ENCODE measurements at regions not wholly inside any gene's neighbourhood (a gene's known extent, or its start where the extent isn't known, plus 50 kb on each side); places are given as distances from the start of the nearest gene placed in this dataset.

DNA sequence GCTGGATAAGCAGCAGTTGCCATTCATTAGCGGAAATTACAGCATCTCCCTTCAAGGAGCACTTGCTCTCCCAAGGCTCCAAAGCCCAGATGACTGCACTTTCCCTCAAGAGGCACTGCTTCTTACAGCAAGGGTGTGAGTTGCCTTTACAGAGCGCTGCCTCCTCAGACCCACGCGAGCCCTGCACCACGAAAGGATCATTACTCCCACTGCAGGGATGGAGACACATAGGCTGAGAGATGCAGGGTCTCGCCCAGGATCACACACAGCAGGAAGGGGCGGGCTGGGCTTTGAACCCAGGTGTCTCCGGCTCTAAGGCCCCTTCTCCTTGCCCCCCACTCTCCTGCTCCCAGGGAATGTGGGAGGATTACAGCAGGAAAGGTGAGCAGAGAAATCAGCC is 405.5 kb downstream of the MATN1 start:
- H3K4me3 ChIP-seq (ENCODE audit: insufficient read length, low read depth) = no peak overlapping the region
- TF ChIP-seq SUZ12 (IDR thresholded peaks at IDR 0.05; ENCODE audit: extremely low read depth, insufficient read depth, insufficient read length) = no peak
- H3K27me3 ChIP-seq (ENCODE audit: insufficient read depth, insufficient read length) = no peaks in the 10 kb centered on the region
- no peak for DNase-seq (ENCODE audit: low read depth, low spot score)
- no peaks in the 10 kb centered on the region; the same call in 1 of the 2 replicates for H3K9me3 ChIP-seq (ENCODE audit: insufficient read depth, low read length)
- no peak overlapping the region for H3K9ac ChIP-seq (ENCODE audit: insufficient read length, low read depth)
- H3K36me3 ChIP-seq (ENCODE audit: insufficient read depth, insufficient read length, low read length) = no peaks in the 10 kb centered on the region
- H3K4me1 ChIP-seq (ENCODE audit: insufficient read depth, insufficient read length) = peaks cover 5% of the 10 kb centered on the region

DNA sequence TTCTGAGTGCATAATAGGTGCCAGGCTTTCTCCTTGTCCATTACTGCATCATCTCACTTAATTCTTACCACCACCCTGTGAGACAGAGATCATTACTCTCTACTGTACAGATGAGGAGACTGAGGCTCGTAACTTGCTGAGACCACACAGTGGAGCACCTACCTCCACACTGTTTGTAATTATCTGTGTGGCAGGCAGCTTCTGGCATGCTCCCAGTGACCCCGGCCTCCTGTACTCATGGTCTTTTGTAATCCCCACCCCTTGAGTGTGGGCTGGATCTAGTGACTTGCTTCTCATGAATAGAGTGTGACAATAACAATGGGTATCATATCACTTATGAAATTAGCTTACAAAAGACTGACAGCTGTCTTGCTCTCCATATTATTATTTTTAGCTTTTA is 407.3 kb downstream of the MATN1 start:
- H3K9me3 ChIP-seq (ENCODE audit: insufficient read depth, low read length) = no peaks in the 10 kb centered on the region; the same call in 1 of the 2 replicates
- H3K36me3 ChIP-seq (ENCODE audit: insufficient read depth, insufficient read length, low read length) = no peaks in the 10 kb centered on the region
- DNase-seq (ENCODE audit: low read depth, low spot score) = no peak
- H3K27me3 ChIP-seq (ENCODE audit: insufficient read depth, insufficient read length) = no peaks in the 10 kb centered on the region
- no peak overlapping the region for H3K4me3 ChIP-seq (ENCODE audit: insufficient read length, low read depth)
- H3K9ac ChIP-seq (ENCODE audit: insufficient read length, low read depth) = no peak overlapping the region
- peaks cover 9% of the 10 kb centered on the region for H3K4me1 ChIP-seq (ENCODE audit: insufficient read depth, insufficient read length)
- TF ChIP-seq SUZ12 (IDR thresholded peaks at IDR 0.05; ENCODE audit: extremely low read depth, insufficient read depth, insufficient read length) = no peak

DNA sequence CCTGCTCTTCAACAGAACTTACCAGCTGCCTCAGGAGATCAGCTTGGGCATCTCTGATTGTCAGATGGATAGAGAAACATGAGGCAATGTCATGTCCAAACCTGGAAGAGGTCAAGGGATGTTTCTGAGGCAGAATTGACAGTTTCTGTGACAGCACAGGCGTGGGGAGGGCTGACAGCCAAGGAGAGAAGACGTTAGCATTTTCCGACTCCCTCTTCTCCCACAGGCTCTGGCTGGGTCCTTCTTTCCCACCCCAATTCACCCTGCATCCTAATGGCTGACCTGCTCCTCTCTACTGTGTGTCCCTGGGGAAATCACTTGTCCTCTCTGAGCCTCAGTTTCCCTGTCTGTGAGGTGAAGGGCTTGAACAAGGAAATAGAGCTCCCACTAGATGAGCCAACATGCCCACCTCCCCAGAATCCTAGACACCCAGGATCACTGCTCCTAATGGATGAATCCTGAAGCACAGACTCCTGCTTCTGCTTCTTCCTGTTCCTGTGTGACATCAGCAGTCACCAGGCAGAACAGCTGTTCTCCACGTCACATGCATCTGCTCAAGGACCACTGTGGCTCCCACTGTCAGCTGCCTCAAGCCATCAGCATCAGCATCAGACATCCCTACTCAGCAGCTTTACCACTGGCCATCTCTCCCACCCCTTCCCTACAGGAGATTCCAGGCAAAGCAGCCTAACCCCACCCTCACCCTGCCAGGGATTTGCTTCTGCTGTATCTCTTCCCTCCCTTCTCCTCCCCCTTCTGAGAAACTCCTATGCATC is 408.0 kb downstream of the MATN1 start:
- H3K4me3 ChIP-seq (ENCODE audit: insufficient read length, low read depth) = no peak overlapping the region
- H3K9ac ChIP-seq (ENCODE audit: insufficient read length, low read depth) = no peak overlapping the region
- no peaks in the 10 kb centered on the region for H3K27me3 ChIP-seq (ENCODE audit: insufficient read depth, insufficient read length)
- peaks cover 9% of the 10 kb centered on the region for H3K4me1 ChIP-seq (ENCODE audit: insufficient read depth, insufficient read length)
- TF ChIP-seq YY1 (IDR thresholded peaks at IDR 0.05; ENCODE audit: insufficient read depth, insufficient read length) = no peak
- TF ChIP-seq SUZ12 (IDR thresholded peaks at IDR 0.05; ENCODE audit: extremely low read depth, insufficient read depth, insufficient read length) = no peak
- TF ChIP-seq ZNF274 (IDR thresholded peaks at IDR 0.05; ENCODE audit: low read depth, low read length) = no peak
- H3K9me3 ChIP-seq (ENCODE audit: insufficient read depth, low read length) = no peaks in the 10 kb centered on the region; the same call in 1 of the 2 replicates
- H3K36me3 ChIP-seq (ENCODE audit: insufficient read depth, insufficient read length, low read length) = no peaks in the 10 kb centered on the region
- no peak for DNase-seq (ENCODE audit: low read depth, low spot score)

DNA sequence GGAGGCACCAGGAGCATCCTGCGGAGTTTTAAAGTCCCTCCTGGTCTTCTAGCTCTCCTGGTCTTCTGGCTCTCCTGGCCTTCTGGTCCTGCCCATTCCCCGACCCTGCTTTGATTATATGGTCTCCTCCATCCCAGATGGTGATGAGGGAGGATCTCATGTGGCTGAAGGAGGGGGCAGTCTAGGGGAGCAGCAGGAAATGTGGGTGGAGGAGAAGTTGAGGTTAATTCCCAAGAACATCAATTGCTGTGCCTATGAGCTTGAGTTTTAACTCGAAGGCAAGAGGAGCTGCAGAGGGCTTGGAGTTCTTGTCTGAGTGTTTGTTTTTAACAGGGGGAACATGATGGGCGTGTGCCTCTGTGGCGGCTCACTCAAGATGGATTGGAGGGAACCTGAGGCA is 408.8 kb downstream of the MATN1 start:
- no peak for DNase-seq (ENCODE audit: low read depth, low spot score)
- H3K4me1 ChIP-seq (ENCODE audit: insufficient read depth, insufficient read length) = peaks cover 9% of the 10 kb centered on the region
- TF ChIP-seq ZNF274 (IDR thresholded peaks at IDR 0.05; ENCODE audit: low read depth, low read length) = no peak
- TF ChIP-seq SUZ12 (IDR thresholded peaks at IDR 0.05; ENCODE audit: extremely low read depth, insufficient read depth, insufficient read length) = no peak
- no peak for TF ChIP-seq YY1 (IDR thresholded peaks at IDR 0.05; ENCODE audit: insufficient read depth, insufficient read length)

DNA sequence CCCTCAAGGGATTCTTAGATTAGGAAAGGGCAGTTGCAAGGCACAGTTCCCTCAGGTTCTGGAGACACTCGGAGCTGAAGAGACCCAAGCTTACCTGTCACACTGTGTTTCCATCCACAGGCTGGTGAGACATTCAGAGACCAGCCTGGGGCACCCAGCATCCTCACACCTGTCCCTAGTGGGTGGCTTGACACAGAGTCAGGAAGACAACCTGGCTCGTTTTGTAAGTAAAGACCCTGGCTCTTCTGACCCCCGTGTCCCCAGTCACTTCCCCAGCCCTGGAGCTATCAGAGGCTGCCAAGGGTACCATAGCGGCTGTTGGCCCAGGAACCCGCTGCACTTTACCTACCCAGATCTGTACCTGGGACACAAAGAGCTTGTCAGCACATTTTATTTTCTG is 409.8 kb downstream of the MATN1 start:
- H3K27me3 ChIP-seq (ENCODE audit: insufficient read depth, insufficient read length) = no peaks in the 10 kb centered on the region
- no peak overlapping the region for H3K9ac ChIP-seq (ENCODE audit: insufficient read length, low read depth)
- peaks cover 9% of the 10 kb centered on the region for H3K4me1 ChIP-seq (ENCODE audit: insufficient read depth, insufficient read length)
- no peak overlapping the region for H3K4me3 ChIP-seq (ENCODE audit: insufficient read length, low read depth)
- no peak for TF ChIP-seq SUZ12 (IDR thresholded peaks at IDR 0.05; ENCODE audit: extremely low read depth, insufficient read depth, insufficient read length)
- no peaks in the 10 kb centered on the region for H3K36me3 ChIP-seq (ENCODE audit: insufficient read depth, insufficient read length, low read length)
- DNase-seq (ENCODE audit: low read depth, low spot score) = no peak
- no peaks in the 10 kb centered on the region; the same call in 1 of the 2 replicates for H3K9me3 ChIP-seq (ENCODE audit: insufficient read depth, low read length)

More for the DNA sequence above, 408.8 kb downstream of the MATN1 start:
- H3K4me3 ChIP-seq (ENCODE audit: insufficient read length, low read depth) = no peak overlapping the region
- H3K9me3 ChIP-seq (ENCODE audit: insufficient read depth, low read length) = no peaks in the 10 kb centered on the region; the same call in 1 of the 2 replicates
- no peak overlapping the region for H3K9ac ChIP-seq (ENCODE audit: insufficient read length, low read depth)
- no peaks in the 10 kb centered on the region for H3K27me3 ChIP-seq (ENCODE audit: insufficient read depth, insufficient read length)
- no peaks in the 10 kb centered on the region for H3K36me3 ChIP-seq (ENCODE audit: insufficient read depth, insufficient read length, low read length)

DNA sequence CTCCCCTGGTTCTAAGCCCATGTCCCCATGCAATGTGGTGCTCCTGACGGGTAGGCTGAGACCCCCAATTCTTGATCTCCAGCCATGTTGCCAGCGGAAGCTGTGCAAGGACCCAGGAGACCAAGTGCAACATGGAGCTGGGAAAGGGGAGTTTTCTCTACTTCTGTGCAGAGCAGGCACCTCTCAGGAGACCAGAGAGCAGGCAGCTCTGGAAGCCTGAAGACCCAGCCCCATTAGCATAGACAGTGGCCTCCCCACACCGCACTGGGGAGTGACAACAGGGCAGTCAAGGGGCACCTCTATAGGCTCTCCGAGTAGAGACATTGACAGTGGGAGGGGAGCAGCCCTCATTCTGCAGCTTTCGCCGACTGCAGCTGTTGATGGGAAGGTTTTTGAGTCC is 410.2 kb downstream of the MATN1 start:
- H3K9me3 ChIP-seq (ENCODE audit: insufficient read depth, low read length) = no peaks in the 10 kb centered on the region; the same call in 1 of the 2 replicates
- peaks cover 8% of the 10 kb centered on the region for H3K4me1 ChIP-seq (ENCODE audit: insufficient read depth, insufficient read length)
- H3K27me3 ChIP-seq (ENCODE audit: insufficient read depth, insufficient read length) = no peaks in the 10 kb centered on the region
- H3K36me3 ChIP-seq (ENCODE audit: insufficient read depth, insufficient read length, low read length) = no peaks in the 10 kb centered on the region
- TF ChIP-seq ZNF274 (IDR thresholded peaks at IDR 0.05; ENCODE audit: low read depth, low read length) (no peak), YY1 (IDR thresholded peaks at IDR 0.05; ENCODE audit: insufficient read depth, insufficient read length) (no peak), SUZ12 (IDR thresholded peaks at IDR 0.05; ENCODE audit: extremely low read depth, insufficient read depth, insufficient read length) (no peak)
- H3K4me3 ChIP-seq (ENCODE audit: insufficient read length, low read depth) = no peak overlapping the region
- no peak for DNase-seq (ENCODE audit: low read depth, low spot score)
- H3K9ac ChIP-seq (ENCODE audit: insufficient read length, low read depth) = no peak overlapping the region

DNA sequence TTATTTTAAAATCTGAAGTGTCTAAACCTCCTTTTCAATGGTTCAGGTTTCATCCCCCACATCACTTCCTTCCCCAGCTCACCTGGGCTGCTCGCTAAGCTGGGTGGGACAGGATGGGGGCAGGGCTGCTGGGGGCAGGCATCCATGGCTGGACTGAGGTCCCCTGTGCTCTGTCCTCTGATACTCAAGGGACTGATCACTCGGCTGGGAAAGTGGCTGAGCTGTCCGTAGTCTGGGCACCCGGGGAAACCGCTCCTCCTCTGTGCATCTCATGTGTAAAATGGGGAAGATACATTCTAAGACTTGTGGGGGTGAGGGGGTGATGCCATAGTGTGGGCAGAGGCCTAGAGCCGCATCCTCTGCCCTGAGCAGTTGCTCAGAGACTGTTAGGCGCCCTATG is 411.2 kb downstream of the MATN1 start:
- peaks cover 4% of the 10 kb centered on the region for H3K4me1 ChIP-seq (ENCODE audit: insufficient read depth, insufficient read length)
- no peaks in the 10 kb centered on the region; the same call in 1 of the 2 replicates for H3K9me3 ChIP-seq (ENCODE audit: insufficient read depth, low read length)
- TF ChIP-seq YY1 (IDR thresholded peaks at IDR 0.05; ENCODE audit: insufficient read depth, insufficient read length) (no peak), SUZ12 (IDR thresholded peaks at IDR 0.05; ENCODE audit: extremely low read depth, insufficient read depth, insufficient read length) (no peak), ZNF274 (IDR thresholded peaks at IDR 0.05; ENCODE audit: low read depth, low read length) (no peak)
- no peaks in the 10 kb centered on the region for H3K27me3 ChIP-seq (ENCODE audit: insufficient read depth, insufficient read length)
- no peak for DNase-seq (ENCODE audit: low read depth, low spot score)
- H3K36me3 ChIP-seq (ENCODE audit: insufficient read depth, insufficient read length, low read length) = no peaks in the 10 kb centered on the region
- no peak overlapping the region for H3K4me3 ChIP-seq (ENCODE audit: insufficient read length, low read depth)
- H3K9ac ChIP-seq (ENCODE audit: insufficient read length, low read depth) = no peak overlapping the region

Measured in NT2/D1 (cell line).